ENCODE measurements at regions not wholly inside any gene's neighbourhood (a gene's known extent, or its start where the extent isn't known, plus 50 kb on each side); places are given as distances from the start of the nearest gene placed in this dataset.

GRCh38 chr4:36915717-36916116, 328.8 kb upstream of the NWD2 start:
- Mint-ChIP-seq H3K4me3 (no peak overlapping the region), H3K27me3 (no peaks in the 10 kb centered on the region), H3K9me3 (no peaks in the 10 kb centered on the region), H3K27ac (no peak overlapping the region), H3K4me1 (ENCODE audit: low read depth) (no peaks in the 10 kb centered on the region), H3K36me3 (ENCODE audit: low read depth) (no peaks in the 10 kb centered on the region)
- no peak for DNase-seq

GRCh38 chr4:36917413-36917812, 327.1 kb upstream of the NWD2 start:
- Mint-ChIP-seq H3K9me3 (no peaks in the 10 kb centered on the region), H3K4me1 (ENCODE audit: low read depth) (no peaks in the 10 kb centered on the region), H3K27ac (no peak overlapping the region), H3K36me3 (ENCODE audit: low read depth) (no peaks in the 10 kb centered on the region), H3K27me3 (no peaks in the 10 kb centered on the region), H3K4me3 (no peak overlapping the region)
- DNase-seq, result no peak

- Mint-ChIP-seq H3K9me3 (no peaks in the 10 kb centered on the region), H3K27ac (no peak overlapping the region), H3K36me3 (ENCODE audit: low read depth) (no peaks in the 10 kb centered on the region), H3K27me3 (no peaks in the 10 kb centered on the region), H3K4me1 (ENCODE audit: low read depth) (no peaks in the 10 kb centered on the region), H3K4me3 (no peak overlapping the region)
- no peak for DNase-seq
Measured at GRCh38 chr4:36919721-36920120, 324.8 kb upstream of the NWD2 start.

- Mint-ChIP-seq H3K9me3 (no peaks in the 10 kb centered on the region), H3K4me1 (ENCODE audit: low read depth) (no peaks in the 10 kb centered on the region), H3K36me3 (ENCODE audit: low read depth) (no peaks in the 10 kb centered on the region), H3K27me3 (no peaks in the 10 kb centered on the region), H3K27ac (no peak overlapping the region), H3K4me3 (no peak overlapping the region)
- no peak for DNase-seq
Measured at GRCh38 chr4:36921476-36922216, 322.9 kb upstream of the NWD2 start.

- Mint-ChIP-seq H3K4me3 (no peak overlapping the region), H3K9me3 (no peaks in the 10 kb centered on the region), H3K36me3 (ENCODE audit: low read depth) (no peaks in the 10 kb centered on the region), H3K27ac (no peak overlapping the region), H3K4me1 (ENCODE audit: low read depth) (no peaks in the 10 kb centered on the region), H3K27me3 (peaks cover 3% of the 10 kb centered on the region)
- no peak for DNase-seq
Measured at GRCh38 chr4:36930562-36931111, 313.9 kb upstream of the NWD2 start.

- H3K36me3 Mint-ChIP-seq (ENCODE audit: low read depth), result no peaks in the 10 kb centered on the region
- H3K27ac Mint-ChIP-seq, result no peak overlapping the region
- DNase-seq, result no peak
- no peaks in the 10 kb centered on the region for H3K9me3 Mint-ChIP-seq
- no peak overlapping the region for H3K4me3 Mint-ChIP-seq
- H3K4me1 Mint-ChIP-seq (ENCODE audit: low read depth), result no peaks in the 10 kb centered on the region
- H3K27me3 Mint-ChIP-seq, result no peaks in the 10 kb centered on the region
Measured at GRCh38 chr4:36944232-36944631, 300.3 kb upstream of the NWD2 start.

GRCh38 chr4:36961420-36961819, 283.1 kb upstream of the NWD2 start:
- Mint-ChIP-seq H3K4me1 (ENCODE audit: low read depth) (no peaks in the 10 kb centered on the region), H3K36me3 (ENCODE audit: low read depth) (no peaks in the 10 kb centered on the region), H3K27ac (no peak overlapping the region), H3K9me3 (no peaks in the 10 kb centered on the region), H3K4me3 (no peak overlapping the region), H3K27me3 (no peaks in the 10 kb centered on the region)
- no peak for DNase-seq

GRCh38 chr4:36966756-36967460, 277.6 kb upstream of the NWD2 start:
- DNase-seq, result no peak
- Mint-ChIP-seq H3K4me3 (no peak overlapping the region), H3K9me3 (no peaks in the 10 kb centered on the region), H3K27ac (no peak overlapping the region), H3K27me3 (no peaks in the 10 kb centered on the region), H3K36me3 (ENCODE audit: low read depth) (no peaks in the 10 kb centered on the region), H3K4me1 (ENCODE audit: low read depth) (no peaks in the 10 kb centered on the region)

- H3K9me3 Mint-ChIP-seq, result no peaks in the 10 kb centered on the region
- no peak overlapping the region for H3K27ac Mint-ChIP-seq
- DNase-seq, result no peak
- H3K36me3 Mint-ChIP-seq (ENCODE audit: low read depth), result no peaks in the 10 kb centered on the region
- H3K27me3 Mint-ChIP-seq, result no peaks in the 10 kb centered on the region
- H3K4me3 Mint-ChIP-seq, result no peak overlapping the region
- H3K4me1 Mint-ChIP-seq (ENCODE audit: low read depth), result no peaks in the 10 kb centered on the region
Measured at GRCh38 chr4:36979533-36979932, 265.0 kb upstream of the NWD2 start.

- Mint-ChIP-seq H3K9me3 (peaks cover 4% of the 10 kb centered on the region), H3K4me3 (no peak overlapping the region), H3K4me1 (ENCODE audit: low read depth) (no peaks in the 10 kb centered on the region), H3K27me3 (no peaks in the 10 kb centered on the region), H3K36me3 (ENCODE audit: low read depth) (no peaks in the 10 kb centered on the region), H3K27ac (no peak overlapping the region)
- DNase-seq, result no peak
Measured at GRCh38 chr4:36990128-36990872, 254.2 kb upstream of the NWD2 start.

GRCh38 chr4:36997727-36998126, 246.8 kb upstream of the NWD2 start:
- no peaks in the 10 kb centered on the region for H3K36me3 Mint-ChIP-seq (ENCODE audit: low read depth)
- H3K27ac Mint-ChIP-seq, result no peak overlapping the region
- DNase-seq, result no peak
- peaks cover 2% of the 10 kb centered on the region for H3K9me3 Mint-ChIP-seq
- no peaks in the 10 kb centered on the region for H3K27me3 Mint-ChIP-seq
- H3K4me1 Mint-ChIP-seq (ENCODE audit: low read depth), result no peaks in the 10 kb centered on the region
- no peak overlapping the region for H3K4me3 Mint-ChIP-seq

- H3K4me1 Mint-ChIP-seq (ENCODE audit: low read depth), result no peaks in the 10 kb centered on the region
- H3K27me3 Mint-ChIP-seq, result no peaks in the 10 kb centered on the region
- H3K27ac Mint-ChIP-seq, result no peak overlapping the region
- H3K36me3 Mint-ChIP-seq (ENCODE audit: low read depth), result no peaks in the 10 kb centered on the region
- no peak for DNase-seq
- no peak overlapping the region for H3K4me3 Mint-ChIP-seq
- peaks cover 2% of the 10 kb centered on the region for H3K9me3 Mint-ChIP-seq
Measured at GRCh38 chr4:37000281-37000680, 244.3 kb upstream of the NWD2 start.

GRCh38 chr4:37001688-37002436, 242.7 kb upstream of the NWD2 start:
- Mint-ChIP-seq H3K4me3 (no peak overlapping the region), H3K27ac (no peak overlapping the region), H3K4me1 (ENCODE audit: low read depth) (no peaks in the 10 kb centered on the region), H3K27me3 (no peaks in the 10 kb centered on the region), H3K36me3 (ENCODE audit: low read depth) (no peaks in the 10 kb centered on the region), H3K9me3 (peaks cover 4% of the 10 kb centered on the region)
- no peak for DNase-seq

- H3K4me3 Mint-ChIP-seq, result no peak overlapping the region
- H3K27ac Mint-ChIP-seq, result no peak overlapping the region
- no peak for DNase-seq
- H3K27me3 Mint-ChIP-seq, result no peaks in the 10 kb centered on the region
- H3K4me1 Mint-ChIP-seq (ENCODE audit: low read depth), result no peaks in the 10 kb centered on the region
- no peaks in the 10 kb centered on the region for H3K36me3 Mint-ChIP-seq (ENCODE audit: low read depth)
- peaks cover 4% of the 10 kb centered on the region for H3K9me3 Mint-ChIP-seq
Measured at GRCh38 chr4:37002625-37003024, 241.9 kb upstream of the NWD2 start.

All from activated T-cell treated with anti-CD3 and anti-CD28 coated beads, Interleukin-2, amount 50 U/mL, for 24 hours (primary cell).